ENCODE measurements at regions not wholly inside any gene's neighbourhood (a gene's known extent, or its start where the extent isn't known, plus 50 kb on each side); places are given as distances from the start of the nearest gene placed in this dataset.

DNA sequence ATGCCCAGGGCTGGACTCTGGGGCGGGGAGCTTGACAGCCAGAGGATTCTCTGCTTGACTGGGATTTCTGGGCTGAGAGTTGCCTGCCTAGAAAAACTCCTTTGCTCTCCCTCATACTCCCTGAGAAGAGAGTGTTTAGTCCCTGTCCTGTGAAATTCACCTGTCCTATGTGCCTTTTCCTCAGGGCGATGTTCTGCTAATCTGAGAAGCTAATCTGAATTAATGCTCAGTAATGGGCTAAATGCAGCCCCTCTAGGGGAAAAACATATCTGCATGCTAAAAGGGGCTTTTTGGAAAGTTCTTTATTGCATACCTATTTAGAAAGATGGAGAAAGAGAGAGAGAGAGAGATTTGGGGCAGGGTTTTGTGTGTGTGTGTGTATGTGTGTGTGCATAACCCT is 454.4 kb downstream of the GATA3 start:
- TF ChIP-seq GATA2 (IDR thresholded peaks at IDR 0.05; ENCODE audit: low read depth, low read length): peak; percentile 55
- TF ChIP-seq GATA3 (IDR thresholded peaks at IDR 0.05; ENCODE audit: low read depth, low read length): no peak; the same call in 1 of the 2 replicates

All from SH-SY5Y (cell line).